Amygdala (tissue), 56 donors: ENCODE measurements at regions not wholly inside any gene's neighbourhood (a gene's known extent, or its start where the extent isn't known, plus 50 kb on each side); places are given as distances from the start of the nearest gene placed in this dataset.

Source experiments
- DNase-seq, 56 donors: peaks; one replicate each; lab custom pipeline; 2025; lab: John Stamatoyannopoulos, UW

- no peak for DNase-seq
These were observed 357.7 kb upstream of the SYT4 start for GRCh38 chr18:43634994-43635393.

GRCh38 chr18:43635397-43635796 lies 358.1 kb upstream of the SYT4 start:
- no peak for DNase-seq

- no peak for DNase-seq
These were observed 365.5 kb upstream of the SYT4 start for GRCh38 chr18:43642727-43643330.

DNA sequence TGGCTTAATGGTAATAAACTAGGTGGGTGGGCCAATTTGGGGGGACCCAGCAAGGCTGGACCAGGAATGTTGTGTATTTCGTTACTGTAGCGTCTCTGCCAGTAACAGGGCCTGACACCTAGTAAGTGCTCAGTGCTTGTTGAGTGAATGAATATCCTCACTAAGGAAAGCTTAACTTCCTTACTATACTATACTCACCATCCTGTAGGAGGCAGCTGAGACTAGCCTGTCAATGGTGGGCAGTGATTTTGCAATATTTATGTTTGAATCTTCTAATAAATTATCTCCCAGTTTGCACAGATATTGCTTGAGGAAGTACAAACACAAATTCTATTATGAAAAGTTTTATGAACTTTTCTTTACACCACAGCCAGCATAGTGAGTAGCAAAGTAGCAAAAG lies 370.7 kb upstream of the SYT4 start:
- no peak for DNase-seq

DNA sequence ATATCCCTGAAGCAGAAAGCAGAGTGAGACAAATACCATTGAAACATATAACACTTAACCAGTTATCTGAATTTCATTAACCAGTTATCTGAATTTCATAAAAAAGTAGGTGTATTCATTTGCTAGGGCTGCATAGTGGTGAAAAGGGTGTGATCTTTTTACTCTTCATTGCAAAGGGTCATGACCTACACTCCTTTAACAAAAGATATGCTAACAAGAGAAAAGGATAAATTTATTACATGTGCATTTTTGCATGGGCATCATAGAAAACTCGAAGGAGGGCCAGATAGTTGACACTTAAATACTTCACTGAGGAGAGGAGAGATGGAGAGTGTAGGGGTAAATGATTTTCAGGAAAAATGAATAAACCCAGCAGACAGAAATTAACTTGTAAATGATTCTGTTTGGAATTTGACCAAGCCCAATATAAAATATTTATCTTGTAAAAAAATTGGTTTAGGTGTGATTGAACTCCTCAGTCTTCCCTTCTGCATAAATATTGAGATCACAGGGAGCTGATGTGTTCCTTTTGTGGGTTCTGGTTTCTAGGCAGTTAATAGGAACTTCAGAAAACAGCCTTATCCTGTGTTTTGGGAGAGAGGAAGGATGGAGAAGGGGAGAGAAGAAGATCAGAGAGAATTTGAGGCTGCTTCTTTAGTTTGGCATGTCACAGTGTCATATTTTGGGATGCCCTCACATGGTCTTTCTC lies 372.5 kb upstream of the SYT4 start:
- no peak for DNase-seq

GRCh38 chr18:43650426-43650825 lies 373.1 kb upstream of the SYT4 start:
- no peak for DNase-seq

DNA sequence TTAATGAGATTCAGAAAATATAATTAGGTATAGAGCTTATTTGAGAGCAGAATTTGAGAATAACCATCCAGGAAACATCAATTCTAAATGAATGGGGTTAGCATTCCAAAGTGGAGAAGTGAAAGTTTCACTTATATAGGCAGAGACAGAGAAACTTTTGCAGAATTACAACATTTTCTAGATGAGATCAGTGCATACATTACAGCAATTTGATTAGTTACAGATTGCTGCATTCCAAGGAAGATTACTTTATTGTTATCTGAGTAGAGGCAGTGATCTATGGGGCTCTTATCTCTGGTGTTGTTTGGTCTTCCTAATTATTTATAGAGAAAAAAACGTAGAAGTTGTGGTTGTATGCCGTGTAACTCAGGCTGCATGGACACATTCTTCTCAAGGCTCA lies 373.8 kb upstream of the SYT4 start:
- no peak for DNase-seq

DNA sequence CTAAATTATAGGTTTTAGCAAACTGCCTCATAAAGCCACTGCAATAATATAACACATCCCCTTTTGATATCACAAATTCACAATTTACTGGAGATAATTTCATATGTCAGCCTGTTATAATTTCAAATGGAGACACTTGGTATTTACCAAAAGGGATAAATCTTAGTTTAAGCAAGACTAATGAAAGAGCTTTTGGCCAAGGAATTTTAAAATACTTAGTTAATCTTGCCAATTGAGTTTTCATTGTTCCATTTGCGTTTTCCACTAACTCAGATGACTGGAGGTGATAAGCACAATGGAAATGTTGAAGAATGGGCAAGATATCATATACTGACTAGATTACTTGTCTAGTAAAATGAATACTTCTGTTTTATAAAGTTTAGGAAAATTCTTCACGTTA lies 379.3 kb upstream of the SYT4 start:
- no peak for DNase-seq

DNA sequence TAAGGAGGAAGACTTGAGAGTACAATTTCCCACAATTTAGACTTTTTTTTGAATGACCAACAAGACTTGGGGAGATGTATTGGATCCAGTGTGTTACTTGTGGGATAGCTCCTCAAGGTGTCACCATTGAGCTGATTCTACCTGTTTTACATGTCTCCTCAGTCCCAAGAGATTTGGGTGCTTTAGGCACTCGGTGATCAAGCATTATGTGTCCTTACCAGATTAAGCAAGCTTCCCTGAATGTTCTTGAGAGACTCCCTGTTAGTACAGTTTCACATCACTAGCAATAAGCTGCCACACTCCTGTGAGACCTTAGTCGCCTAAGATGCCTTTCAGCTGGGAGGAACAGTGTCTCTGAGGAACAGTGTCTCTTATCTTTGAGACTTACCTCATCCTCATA lies 384.3 kb upstream of the SYT4 start:
- DNase-seq: no peak

DNA sequence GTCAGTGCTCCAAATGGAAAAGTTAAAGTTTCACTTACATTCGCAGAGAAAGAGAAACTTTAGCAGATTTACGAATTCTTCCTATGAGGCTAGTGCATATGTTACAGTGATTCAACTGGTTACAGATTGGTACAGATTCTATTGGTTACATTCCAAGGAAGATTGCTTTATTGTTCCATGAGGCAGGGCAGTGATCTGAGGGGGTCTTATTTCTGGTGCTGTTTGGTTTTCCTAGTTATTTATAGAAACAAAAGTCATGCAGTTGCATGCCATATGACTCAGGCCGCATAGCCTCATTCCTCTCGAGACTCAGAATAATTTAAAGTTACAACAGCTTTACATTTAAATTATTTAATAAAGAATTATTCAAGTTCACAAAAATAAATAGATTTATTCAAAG lies 385.4 kb upstream of the SYT4 start:
- DNase-seq: no peak

DNA sequence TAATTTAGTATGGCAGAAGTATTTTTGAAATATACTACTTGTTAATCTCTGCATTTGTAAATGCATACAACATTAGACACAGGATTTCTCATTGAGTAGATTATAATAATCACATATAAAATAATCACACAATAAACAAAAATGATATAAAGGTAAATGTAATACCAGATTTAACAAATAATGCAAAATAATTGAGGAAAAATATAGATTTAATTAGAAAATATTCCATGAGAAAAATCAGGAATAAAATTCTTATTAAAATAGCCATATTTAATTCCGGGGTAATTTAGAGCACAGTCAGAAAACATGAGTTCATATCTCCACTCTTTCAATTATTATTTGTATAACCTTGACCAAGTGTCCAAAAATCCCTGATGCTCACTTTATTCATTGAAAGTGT lies 385.9 kb upstream of the SYT4 start:
- no peak for DNase-seq

- no peak for DNase-seq
These were observed 387.3 kb upstream of the SYT4 start for GRCh38 chr18:43664487-43665008.

DNA sequence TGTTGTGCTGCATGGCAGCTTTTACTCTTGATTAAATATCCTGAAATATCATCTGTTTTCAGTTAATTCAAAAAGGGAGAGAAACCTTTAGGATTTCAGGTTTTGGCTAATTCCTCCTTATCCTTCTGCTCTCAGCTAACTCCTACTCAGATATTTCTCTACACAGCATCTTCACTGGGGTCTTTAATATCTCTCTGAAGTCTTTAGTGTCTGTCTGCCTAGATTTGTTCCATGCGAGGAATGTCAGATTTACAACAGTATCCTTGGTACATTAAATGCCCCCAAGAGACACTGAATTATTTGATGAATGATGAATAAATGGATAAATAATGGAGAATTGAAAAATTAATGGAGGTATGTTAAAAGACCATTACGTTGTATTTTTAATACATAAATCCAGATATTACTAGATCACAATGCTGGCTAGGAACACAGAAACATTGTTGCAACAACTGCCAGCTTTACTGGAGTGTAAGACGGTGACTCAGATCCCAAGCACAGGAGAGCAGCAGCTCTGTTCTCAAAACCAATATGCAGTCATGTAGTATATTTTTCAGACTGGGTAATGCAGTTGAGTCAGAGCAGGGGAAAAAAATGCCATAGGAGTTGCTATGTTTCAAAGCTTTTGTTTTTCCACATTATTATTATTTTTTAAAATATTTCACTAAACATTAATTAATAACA lies 388.0 kb upstream of the SYT4 start:
- DNase-seq: no peak

DNA sequence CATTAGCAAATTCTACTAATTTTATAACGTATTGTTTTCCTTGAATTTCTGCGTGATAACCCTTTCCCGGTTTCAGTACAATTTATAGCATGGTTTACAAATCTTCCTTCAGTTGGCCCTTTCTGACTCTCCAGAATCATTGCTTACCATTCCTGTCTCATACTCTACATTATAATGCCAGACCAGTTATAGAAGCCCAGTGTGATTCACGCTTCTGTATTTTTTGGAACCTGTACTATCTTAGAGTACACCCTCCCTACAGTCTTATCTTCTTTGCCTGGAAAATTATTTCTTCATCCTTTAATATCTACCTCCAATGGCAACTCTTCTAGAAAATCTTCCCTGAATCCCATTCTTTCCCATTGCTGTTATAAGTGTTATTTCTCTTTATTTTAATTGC lies 391.6 kb upstream of the SYT4 start:
- DNase-seq: no peak

DNA sequence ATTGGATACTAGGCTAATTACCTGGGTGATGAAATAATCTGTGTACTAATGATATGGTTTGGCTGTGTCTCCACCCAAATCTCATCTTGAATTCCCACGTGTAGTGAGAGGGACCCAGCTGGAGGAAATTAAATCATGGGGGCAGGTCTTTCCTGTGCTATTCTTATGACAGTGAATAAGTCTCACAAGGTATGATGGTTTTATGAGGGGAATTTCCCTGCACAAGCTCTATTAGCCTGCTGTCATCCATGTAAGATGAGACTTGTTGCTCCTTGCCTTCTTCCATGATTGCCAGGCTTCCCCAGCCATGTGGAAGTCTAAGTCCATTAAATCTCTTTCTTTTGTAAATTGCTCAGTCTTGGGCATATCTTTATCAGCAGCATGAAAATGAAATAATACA lies 394.1 kb upstream of the SYT4 start:
- DNase-seq: no peak

DNA sequence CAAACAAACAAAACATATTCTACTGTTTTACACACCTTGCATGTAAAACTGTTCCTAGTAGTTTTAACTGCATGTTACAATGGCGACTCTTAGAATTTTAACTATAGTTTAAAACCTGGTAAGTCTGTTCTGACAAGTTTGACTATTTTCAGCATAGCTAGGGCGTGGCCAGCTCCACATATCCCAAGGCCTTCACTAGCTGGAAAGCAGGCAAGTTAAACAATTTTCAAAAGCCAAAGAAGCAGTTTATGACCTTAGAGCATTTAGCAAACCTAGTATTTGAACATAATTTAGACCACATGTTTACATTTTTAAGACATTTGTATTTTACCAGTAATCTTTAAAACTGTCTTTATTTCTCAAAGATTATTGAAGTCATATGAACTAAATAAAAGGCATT lies 402.8 kb upstream of the SYT4 start:
- DNase-seq: no peak

DNA sequence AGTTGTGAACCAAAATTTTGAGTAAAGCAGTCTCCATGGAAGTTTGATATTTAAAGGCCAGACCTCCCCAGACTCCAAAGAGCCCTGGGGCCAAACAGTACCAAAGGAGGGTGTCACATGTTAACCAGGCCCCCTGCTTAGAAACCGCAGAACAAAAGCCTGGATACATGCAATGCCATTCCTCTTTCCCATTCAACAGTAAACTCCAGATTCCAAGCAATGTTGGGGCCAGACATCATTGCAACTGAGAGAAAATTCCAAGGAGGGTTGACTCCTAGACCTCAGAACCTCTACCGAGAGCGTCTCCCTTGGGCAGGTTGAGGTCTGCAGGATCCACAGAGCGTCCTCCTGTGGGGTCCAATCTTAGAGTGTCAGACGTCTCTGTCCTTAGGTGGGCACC lies 404.4 kb upstream of the SYT4 start:
- no peak for DNase-seq

- DNase-seq: no peak
These were observed 404.9 kb upstream of the SYT4 start for GRCh38 chr18:43682196-43682595.

GRCh38 chr18:43686709-43687108 lies 409.4 kb upstream of the SYT4 start:
- DNase-seq: no peak

- no peak for DNase-seq
These were observed 414.9 kb upstream of the SYT4 start for GRCh38 chr18:43692099-43692690.

GRCh38 chr18:43702399-43702798 lies 425.1 kb upstream of the SYT4 start:
- DNase-seq: no peak

DNA sequence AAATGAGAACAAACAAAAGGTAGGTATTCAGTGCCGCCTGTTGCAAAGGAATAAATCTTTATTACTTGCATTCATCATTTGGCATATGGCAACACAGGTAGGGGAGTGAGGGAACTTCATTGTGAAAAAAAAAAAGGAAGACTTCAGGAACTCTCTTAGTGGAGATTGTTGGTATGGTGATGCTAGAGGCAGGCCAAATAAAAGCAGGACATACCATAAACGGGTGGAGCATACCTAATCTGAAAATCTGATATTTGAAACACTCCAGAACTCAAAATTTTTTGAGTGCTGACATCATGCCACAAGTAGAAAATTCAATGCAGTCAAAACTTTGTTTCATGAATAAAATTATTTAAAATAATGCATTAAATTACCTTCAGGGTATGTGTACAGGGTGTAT lies 425.8 kb upstream of the SYT4 start:
- DNase-seq: no peak
